NB4 (cell line): ENCODE measurements at regions not wholly inside any gene's neighbourhood (a gene's known extent, or its start where the extent isn't known, plus 50 kb on each side); places are given as distances from the start of the nearest gene placed in this dataset.

Source experiments
- DNase-seq: peaks from one replicate; pipeline ENCODE4 v3.0.0; 2010; ENCODE audit warnings: low read depth
- H3K4me3 ChIP-seq: one replicate; pipeline ENCODE4 v1.5.1; 2011; ENCODE audit warnings: mild to moderate bottlenecking, low read depth, low read length, moderate library complexity
- CTCF ChIP-seq: IDR thresholded peaks from one replicate; pipeline ENCODE4 v1.5.1; 2012; ENCODE audit warnings: low read depth, low read length
- MAX ChIP-seq: IDR thresholded peaks from 2 replicates; pipeline ENCODE4 v1.6.1; 2011; ENCODE audit warnings: low read depth, low read length
- MYC ChIP-seq: IDR thresholded peaks from 2 replicates; pipeline ENCODE4 v1.6.1; 2011; ENCODE audit warnings: low read depth, low read length
- POLR2A ChIP-seq: IDR thresholded peaks from 2 replicates; pipeline ENCODE4 v1.6.1; 2011; ENCODE audit warnings: mild to moderate bottlenecking; ENCODE audit not compliant: insufficient read length; ENCODE audit errors: extremely low read depth

GRCh38 chr5:173736374-173736773 lies 119.9 kb upstream of the BOD1 start:
- DNase-seq: no peak
- TF ChIP-seq MYC (no peak), MAX (no peak), CTCF (no peak), POLR2A (no peak)
- H3K4me3 ChIP-seq: no peak overlapping the region

- no peak overlapping the region for H3K4me3 ChIP-seq
- TF ChIP-seq POLR2A: no peak
- no peak for TF ChIP-seq CTCF
- TF ChIP-seq MYC: no peak
- no peak for TF ChIP-seq MAX
- DNase-seq: no peak
Measured at GRCh38 chr5:173736923-173737412, 120.5 kb upstream of the BOD1 start.

GRCh38 chr5:173739741-173740140 lies 123.3 kb upstream of the BOD1 start:
- H3K4me3 ChIP-seq: no peak overlapping the region
- TF ChIP-seq CTCF (no peak), MAX (no peak), POLR2A (no peak), MYC (no peak)
- no peak for DNase-seq

GRCh38 chr5:173740400-173740799 lies 124.0 kb upstream of the BOD1 start:
- no peak for DNase-seq
- TF ChIP-seq POLR2A: no peak
- no peak for TF ChIP-seq MYC
- TF ChIP-seq MAX: no peak
- no peak for TF ChIP-seq CTCF
- no peak overlapping the region for H3K4me3 ChIP-seq

- TF ChIP-seq MYC (no peak), MAX (no peak), CTCF (no peak), POLR2A (no peak)
- no peak overlapping the region for H3K4me3 ChIP-seq
- no peak for DNase-seq
Measured at GRCh38 chr5:173741087-173741486, 124.6 kb upstream of the BOD1 start.
